Stimulated activated CD4-positive, alpha-beta T cell treated with anti-CD3 and anti-CD28 coated beads, Interleukin-12 subunit alpha, Interleukin-12 subunit beta, amount 100 ng/mL, for 24 hours (primary cell): ENCODE measurements at regions not wholly inside any gene's neighbourhood (a gene's known extent, or its start where the extent isn't known, plus 50 kb on each side); places are given as distances from the start of the nearest gene placed in this dataset.

Experiments
- DNase-seq, 2 experiments: peaks; one replicate each; pipeline ENCODE4 v3.0.0-alpha.2; 2020; ENCODE audit warnings: low read depth in 2 of 2

DNA sequence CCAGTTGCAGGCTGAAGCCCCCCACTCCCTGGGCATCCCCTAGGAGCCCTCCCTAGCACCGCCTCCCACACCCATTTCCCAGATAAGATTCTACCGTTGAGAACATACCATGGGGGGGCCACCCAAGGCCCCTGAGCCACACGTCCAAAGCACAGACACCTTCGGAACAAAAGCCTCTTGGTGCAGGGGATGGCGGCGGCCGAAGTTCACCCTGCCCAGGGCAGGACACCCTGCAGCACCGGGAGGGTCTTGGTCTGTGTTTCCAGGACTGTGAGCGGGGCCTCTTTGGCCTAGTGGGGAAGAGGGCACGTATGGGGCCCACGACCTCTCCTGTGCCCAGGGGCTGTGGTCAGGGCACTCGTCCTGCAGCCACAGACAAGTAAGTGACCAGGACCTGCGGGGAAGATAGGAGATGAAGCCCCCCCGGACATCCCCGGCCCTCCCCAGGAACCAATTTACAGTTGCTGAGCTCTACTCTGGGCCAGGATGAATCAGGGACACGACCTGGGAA, 154.3 kb upstream of the C14orf180 start:
- DNase-seq = no peak

DNA sequence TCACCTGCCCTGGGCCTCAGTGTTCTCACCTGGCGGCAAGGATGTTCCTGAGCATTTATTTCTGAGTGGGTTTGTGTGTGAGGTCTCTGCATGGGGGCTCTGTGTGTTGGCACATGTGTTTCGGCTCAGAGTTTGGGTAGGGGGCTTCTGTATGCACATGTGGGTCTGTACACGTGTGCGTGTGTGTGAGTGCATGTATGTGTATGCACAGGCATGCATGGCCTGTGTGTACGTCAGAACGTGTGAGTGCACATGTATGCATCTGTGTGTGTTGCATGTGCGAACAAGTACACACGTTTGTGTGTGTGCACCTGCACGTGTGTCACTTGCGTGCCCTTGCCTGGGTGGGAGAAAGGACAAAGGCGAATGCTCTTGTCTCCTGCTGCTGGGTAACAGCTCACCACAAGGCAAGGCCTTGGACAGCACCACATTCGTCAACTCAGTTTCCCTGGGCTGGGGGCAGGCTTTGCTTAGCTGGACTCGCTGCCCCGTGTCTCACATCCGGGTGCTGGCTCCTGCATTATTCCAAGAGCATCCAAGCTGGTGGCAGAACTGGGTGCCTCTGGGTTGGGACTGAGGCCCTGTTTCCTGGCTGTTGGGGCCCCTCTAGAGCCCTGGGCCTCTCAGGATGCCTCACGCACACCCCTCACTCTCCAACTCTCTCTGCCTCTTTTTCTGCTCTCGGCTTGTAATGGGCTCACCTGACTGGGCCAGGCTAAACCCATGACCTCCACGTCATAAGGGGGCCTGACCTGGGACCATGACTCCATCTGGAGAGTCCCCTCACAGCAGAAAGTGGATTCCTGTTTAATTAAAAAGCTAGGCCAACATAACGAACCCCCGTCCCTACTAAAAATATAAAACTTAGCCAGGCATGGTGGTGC, 153.6 kb upstream of the C14orf180 start:
- no peak for DNase-seq

DNA sequence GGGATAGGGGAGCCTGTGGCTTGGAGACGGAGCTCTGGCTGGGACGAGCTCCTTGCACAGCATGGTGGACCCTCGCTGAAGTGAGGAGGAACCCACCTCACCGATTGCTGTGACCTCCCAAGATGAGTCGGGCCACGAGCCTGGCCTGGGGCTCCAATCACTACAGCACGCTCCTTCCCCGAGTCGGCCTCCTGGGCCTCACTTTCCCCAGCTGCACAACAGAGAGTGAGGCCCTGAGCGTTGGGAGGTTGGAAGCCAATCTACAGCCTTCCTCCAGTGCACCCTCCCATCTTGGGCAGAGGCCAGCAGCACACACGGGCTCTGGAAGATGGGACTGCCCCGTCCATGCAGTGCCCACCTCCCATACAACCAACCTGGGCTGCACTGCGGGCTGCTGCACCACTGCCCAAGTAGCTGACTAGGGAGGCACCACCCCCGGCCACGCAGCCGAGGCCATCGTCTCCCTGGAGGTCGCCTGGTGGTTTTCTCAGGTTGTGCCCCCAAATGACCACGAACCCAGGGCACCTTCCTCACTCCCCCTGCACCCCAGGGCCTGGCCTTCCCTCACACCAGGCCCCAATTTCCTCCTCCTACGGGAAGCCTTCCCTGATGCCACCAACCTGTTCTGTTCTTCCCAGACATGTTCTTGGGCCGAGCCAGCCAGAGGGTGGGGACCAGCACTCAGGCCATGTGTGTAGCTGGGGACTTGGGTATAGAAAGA, 152.3 kb upstream of the C14orf180 start:
- DNase-seq = no peak

DNA sequence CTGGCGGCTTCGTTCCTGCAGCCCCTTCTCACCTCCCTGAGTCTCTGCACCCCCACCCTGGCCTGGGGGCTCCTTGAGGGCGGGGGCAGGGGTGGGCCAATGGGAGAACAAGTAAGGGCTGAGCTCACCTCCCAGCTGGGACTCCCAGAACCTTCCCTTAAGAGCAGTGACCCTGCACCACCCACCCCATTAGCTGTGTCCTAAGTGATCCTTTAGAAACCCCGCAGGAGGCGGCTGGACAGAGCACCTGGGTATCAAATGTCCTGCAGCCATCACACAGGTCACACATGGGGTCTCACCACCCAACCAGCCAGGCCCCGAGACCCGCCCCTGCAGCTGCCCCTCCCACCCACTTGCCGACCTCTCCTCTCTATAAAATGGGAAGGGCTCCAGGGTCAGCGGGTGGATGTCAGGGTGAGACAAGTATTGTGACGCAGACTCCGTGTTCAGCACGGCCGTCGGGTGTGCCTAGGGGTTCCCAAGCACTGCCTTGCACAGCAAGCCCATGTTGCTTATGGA, 151.2 kb upstream of the C14orf180 start:
- no peak for DNase-seq

DNA sequence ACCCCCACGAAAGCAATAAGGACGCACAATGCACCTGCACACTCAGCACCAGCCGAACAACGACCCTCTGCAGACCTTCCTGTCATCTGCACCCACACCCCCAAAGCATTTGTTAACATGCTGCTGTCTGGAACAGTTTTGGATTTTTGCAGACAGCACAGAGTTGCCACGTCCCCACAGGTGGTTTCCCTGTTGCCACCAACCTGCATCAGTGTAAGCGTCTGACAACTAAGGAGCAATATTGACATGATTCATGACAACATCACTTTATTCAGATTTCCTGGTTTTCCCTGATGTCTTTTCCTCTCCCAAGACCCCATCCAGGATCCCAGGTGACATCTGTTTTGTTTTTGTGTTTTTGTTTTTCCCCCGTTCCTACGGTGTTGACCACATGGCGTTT, 150.7 kb upstream of the C14orf180 start:
- DNase-seq = no peak

DNA sequence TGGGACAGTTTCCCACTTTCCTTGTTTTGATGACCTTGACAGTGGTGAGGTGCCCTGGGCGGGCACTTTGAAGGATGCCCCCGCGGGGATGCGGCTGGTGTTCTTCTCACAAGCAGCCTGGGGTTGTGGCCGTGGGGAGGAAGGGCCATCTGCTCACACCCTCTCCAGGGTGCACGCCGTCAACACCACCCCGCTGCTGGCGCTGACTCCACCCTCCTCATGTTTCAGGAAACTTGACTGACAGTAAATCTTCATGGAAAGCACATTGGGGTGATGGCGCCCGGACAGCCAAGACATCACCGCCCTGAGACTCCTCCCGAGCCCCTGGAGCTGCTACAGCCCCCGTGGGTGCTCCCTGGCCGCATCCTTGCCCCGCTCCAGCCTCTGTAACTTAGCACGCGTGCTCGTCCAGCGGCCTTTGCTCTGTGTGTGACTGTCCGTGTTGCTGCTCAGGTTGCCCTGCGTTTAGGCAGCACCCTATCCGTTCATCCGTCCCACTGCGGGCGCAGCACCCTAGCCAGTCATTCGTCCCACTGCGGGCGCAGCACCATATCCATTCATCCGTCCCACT, 150.2 kb upstream of the C14orf180 start:
- DNase-seq = no peak

DNA sequence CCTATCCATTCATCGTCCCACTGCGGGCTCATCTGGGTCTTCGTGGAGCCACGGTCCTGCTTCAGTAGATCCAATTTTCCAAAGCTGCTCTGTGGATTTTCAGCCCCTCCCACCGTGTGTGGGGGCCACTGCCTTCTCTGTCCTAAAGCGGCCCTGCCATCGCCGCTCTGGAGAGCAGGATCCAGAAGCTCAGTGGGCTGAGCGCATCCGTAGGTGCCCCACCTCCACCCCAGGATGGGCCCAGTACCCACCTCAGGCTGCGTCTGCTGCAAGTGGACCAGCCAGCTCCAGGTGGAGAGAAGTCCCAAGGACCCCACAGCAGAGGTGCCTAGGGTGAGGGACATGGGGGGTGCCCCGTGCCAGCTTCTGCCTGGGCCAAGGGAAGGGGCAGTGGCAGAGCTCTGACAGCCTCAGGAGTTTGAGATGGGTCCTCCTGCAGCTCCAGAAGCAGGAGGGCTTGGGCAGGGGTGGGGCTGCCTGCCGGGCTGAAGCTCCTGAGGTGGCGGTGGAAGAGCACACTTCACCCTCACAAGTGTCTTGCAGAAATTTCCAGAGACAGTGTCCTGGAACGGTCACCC, 148.1 kb upstream of the C14orf180 start:
- DNase-seq = no peak

DNA sequence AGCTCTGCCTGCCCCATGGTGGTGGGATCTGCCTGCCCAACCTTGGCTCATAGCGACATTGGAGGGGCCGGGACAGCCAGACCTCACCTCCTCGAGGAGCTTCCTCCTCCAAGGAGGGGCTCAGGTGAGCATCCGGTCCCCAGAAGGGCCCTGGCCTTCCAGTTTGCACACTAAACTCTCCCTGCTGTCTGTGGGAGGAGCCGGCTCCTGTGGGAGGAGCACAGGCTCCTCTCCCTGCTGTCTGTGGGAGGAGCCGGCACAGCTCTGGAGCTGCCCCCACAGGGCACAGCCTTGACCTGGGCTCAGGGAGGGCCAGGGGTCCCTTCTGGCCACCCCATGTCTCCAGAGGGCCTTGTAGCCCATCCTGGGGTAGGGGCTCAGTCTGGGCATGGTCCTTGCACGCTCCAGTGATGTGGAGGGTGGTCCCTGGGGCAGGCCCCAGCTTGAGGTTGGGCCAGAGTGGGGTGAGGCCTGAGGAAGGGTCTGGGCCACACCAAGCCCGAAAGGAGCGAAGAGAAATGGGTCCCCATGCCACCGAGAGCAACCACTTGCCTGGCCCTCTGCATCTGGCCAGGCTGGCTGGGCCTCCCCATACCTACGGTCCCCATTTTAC, 147.5 kb upstream of the C14orf180 start:
- DNase-seq = no peak

DNA sequence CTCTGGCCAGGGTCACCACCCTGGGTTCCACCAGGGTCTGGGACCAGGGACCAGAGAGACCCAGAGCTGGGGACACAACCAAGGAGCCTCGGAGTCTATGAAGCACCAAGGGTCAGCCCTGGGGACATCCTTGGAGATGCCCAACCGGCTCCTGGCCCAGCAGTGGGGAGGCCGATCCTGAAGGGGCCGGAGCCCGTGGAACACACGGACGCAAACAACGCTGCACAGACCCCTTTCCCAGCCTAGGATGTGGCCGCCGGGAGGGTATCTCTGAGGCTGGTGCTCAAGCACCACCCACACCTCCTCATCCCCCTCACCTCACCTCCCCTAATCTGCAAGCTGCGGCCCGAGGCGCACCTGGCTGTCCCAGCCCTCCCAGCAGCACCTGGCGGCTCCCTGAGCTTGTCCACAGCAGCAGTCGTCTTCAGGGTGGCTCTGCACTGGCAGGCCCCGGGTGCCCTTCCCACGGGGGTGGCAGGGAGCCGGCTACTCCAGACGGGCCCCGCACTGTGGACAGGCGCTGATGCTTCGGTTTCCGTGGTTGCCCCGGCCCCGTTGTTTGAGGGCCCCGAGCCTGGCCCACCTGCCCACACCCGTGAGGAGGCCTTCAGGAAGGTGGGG, 146.8 kb upstream of the C14orf180 start:
- no peak for DNase-seq

DNA sequence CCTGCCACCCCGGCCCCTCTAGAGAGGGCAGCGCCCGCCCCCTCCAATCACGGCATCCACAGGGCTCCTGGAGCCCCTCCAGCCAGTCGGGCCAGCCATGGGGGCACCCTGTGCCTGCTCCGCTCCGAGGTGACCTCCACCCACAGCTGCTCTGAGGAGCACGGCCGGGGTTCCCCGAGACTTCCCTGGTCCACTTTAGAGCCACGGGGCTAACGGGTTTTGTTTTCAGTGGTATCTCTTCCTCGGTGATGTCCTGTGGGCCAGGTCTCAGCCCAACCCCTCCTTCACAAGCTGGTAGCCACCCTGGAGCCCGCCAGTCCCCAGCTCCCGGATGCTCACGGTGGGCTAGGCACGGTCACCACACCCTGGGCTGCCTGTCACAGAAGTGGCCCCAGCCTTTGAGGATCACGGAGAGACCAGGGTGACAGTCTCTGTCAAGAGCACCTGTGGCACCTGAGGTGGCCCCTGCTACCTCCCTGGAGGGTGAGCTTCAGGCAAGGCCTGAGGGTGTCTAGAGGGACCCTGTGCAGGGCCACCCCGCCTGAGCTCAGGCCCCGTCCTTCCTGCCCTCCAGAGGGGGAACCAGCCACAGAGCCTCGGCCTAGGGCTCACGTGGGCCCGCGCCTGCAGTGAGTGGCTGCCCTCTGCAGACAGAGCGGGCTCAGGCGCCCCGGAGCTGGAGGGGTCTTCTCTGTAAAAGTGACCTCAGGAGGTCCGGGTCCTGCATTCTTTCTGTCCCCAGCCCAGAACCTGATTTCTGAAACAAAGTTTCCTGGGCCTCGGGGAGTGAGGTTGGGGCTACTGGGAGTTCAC, 146.0 kb upstream of the C14orf180 start:
- DNase-seq = no peak

DNA sequence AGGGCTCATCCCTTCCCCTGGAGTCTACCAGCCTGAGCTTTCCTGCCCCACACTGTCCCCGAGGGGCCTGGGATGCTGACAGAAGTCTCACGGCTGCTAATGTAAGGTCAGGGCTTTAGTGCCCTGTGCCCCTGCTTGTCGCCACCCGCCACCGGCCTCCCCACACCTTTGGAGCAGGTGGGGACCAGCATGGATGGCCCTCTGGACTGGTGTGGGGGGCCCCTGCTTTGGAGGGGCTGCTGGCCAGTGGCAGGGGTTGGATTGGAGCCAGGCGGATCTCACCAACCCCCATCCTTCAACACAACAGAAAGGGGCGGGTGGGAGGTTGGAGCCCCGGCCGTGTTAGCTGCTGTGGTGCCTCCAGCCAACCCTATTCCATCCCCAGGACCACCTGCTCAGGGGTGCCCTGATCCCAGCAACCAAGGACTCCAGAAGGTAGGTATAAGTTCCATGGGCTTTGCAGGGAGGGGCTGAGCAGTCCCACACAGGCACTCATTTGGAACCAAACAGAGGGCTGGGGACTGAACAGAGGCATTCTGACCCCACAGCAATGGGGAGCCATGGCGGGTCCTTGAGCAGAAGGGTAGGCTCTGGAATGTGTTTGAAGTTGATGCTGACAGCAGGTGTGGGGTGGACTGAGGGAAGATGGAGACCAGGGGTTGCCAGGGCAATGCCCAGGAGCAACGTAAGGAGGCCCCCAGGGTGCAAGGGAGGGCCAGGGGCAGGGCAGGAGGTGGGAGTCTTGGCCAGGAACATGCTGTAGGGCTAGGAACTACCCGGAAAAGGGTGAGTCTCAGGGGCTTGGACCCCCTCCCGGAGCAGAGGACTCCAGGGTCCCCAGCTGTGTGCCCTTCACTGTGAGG, 145.1 kb upstream of the C14orf180 start:
- no peak for DNase-seq

DNA sequence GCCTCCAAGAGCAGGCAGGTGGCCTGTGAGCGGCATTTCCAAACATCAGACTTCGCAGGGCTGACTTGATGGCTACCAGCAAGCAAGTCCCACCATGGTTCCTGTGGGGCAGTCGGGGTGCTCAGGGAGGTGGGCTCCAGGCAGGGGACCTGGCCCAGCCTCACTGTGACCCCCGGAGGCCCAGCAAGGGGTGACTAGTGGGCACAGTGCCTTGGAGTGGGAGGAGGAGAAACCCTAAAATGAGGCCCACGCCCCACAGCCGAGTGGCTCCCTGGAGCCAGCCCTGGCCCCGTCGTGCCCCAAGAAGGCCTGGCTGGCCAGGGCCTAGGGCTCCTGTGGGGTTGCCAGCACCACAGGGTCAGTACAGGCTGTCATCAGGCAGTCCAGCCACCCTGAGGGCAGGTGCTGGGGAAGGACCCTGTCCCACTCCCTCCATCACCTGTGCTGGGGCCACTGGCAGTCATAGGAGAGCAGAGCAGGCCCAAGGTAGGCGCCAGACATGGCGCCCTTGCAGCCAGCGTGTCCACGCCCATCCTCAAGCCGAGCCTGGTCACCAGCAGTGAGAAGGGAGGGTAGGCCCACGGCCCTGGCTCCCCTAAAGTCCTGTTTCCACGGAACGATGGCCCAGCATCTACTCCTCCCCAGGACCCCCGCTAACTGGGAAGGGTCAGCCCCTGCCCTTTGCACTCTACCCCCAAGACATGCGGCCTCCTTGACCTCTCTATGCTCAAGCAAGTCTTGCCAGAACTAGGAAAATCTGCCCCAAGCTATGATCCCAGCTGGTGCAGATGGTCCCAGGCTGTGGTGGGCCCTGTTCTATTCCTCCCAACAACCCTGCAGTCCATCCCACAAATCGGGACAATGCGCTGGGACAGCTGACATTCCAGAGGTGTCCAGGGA, 144.2 kb upstream of the C14orf180 start:
- no peak for DNase-seq

DNA sequence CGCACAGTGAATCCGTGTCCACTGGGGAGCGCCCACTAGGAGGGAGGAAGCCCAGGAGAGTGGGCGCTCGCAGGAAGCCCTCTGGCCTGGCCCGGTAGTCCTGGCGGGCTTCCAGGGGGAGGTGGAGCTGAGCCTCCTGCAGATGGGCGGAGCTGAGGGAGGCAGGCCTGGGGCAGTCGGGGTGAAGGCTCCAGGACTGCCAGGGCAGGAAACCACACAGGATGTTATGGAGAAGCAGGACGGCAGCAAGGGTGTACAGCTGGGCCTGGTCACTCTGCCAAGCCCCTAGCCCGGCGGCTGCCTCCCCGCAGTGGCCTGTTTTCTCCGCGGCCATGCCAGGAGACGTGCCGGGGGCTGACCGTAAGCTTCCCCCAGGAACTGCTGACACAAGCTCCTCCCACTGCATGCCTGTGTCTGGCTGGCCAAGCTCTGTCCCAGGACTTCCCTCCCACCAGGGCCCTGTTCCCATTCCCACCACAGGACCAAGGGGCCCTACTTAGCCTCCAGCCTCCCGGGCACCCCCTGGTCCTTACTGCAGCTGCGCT, 143.4 kb upstream of the C14orf180 start:
- no peak for DNase-seq

DNA sequence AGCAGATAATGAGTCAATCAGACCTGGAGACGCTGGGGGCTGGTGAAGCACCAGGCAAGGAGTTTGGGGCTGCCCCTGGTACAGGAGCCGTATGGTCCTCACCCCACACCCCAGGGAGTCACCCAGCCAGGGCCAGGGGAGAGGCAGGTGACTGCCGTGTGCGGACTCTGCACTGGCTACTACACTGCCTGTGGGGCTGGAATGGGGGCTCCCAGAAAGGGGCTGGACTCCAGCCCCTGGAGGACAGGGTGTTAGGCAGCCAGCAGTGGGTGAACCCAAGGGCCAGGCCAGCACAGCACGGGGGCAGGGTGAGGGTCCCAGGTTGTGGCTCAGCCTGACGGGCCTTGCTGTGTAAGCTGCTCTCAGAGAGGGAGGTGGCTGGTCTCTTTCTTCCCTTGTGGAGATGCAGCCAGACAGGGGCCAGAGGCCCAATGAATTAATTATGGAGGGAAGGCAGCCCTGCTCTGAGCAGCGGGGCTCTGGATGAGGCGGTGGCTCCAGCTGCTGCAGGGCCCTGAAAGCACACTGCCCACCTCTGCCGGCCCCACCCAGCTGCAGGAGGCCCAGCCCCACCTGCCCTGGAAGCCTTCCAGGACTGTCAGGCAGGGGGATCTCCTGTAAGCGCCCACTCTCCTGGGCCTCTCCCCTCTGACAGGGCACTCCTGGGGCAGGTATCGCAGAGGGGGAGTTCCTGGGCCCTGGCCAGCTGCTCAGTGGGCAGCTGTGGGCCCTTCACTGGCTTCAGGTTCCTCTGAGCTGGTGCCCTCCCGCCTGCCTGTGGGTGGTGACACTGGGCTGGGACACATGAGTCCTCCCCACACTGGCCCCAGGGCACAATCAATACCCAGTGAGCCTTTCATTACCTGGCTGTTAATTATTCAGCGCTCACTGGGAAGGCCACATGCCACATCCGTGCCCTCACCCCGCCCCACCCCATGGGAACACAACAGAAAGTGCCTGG, 142.5 kb upstream of the C14orf180 start:
- DNase-seq = no peak

DNA sequence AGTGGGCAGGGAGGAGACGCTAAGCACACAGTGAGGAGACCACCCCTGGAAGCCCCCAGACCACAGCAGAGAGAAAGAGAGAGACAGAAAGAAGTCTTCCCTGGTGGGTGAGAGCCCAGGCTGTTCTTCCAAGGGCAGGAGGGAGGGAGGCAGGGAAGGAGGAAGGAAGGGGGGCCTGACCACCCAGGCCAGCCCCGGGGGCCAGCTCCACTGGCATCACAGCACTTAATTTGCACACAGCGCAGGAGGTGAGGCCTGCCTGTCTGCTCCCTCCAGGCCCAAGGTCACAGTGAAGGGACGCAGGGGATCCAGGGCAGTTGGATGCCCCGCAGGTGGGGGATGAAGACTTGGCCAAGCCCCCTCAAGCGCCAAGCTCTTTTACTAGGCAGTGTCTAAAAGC, 141.9 kb upstream of the C14orf180 start:
- no peak for DNase-seq

DNA sequence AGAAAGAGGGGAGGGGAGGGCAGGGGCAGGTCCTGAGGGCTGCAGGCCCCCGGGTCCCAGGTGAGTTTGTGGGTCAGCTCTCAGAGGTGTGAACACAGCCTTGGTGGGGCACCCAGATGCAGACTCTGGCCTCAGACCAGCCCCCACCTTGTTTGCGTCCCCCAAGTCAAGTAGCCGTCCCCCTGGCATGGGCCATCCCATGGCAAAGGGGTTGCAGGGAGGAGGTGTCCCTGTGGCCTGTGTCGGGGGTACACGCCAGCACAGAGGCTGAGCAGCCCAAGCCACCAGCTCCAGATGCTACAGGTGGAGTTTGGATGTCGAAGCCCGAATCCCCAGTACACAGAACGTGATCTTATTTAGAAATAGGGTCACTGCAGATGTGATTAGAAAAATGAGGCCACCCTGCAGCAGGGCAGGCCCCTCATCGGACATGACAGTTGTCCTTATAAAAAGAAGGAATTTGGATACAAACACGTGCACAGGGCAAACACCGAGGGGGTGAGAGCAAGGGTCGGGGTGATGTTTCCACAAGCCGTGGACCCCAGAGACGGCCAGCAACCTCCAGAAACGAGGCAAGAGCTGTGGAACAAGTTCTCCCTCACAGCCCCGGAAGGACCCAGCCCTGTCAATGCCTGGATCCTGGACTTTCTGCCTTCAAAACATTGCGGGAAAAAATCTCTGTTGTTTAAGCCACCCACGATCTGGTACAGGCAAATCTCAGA, 141.2 kb upstream of the C14orf180 start:
- no peak for DNase-seq
